HG03139 (cell line): ENCODE measurements at regions not wholly inside any gene's neighbourhood (a gene's known extent, or its start where the extent isn't known, plus 50 kb on each side); places are given as distances from the start of the nearest gene placed in this dataset.

Experiments used
- ATAC-seq: cut with Tn5 transposase; IDR thresholded peaks from one replicate; pipeline ENCODE4 v1.9.1; 2021; ENCODE audit not compliant: unreplicated experiment

DNA sequence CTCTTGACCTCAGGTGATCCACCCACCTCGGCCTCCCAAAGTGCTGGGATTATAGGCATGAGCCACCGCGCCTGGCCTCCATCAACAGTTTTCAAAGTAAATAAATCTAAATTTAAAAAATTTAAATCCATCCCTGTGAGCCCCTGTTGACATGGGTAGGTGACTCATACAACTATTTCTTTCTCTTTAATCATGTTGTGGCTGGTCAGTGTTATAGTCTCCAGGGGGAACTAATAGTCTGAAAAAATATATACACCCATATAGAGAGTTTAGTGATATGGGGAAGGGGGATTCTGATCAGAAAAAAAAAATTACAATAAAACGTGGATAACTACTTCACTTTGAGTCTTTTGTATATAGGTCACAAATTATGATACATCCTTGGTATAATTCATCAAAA lies 159.2 kb downstream of the ZNF608 start:
- ATAC-seq: no peak

DNA sequence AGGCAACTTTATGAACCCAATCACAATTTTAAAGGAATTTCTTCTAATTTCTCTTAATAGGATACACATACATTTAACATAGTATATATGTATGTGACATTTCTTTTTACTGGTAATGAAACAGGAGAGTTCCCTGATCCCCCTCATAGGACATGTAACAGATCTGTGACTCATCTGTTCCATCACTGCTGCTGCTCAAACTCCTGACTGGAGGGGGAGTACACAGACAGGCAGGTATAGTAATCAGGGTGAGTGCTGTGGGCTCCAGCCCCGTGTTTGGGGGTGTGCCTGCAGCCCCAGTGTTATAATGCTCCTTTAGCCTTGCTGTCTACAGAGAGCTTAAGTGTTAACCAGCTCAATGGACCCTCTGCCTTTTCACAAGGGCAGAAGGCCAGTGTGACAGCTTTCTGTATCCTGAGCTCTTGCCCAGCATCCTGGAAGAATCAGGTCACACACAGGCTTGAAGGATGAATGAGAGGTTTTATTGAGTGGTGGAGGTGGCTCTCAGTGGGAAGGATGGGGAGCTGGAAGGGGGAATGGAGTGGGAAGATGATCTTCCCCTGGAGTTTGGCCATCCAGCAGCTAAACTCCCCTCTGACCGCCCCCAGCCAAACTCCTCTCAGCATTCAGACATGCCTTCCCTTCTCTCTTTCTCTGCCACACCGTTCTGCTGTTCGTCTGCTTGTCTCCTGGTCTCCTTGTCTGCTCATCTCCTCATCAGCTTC lies 161.3 kb downstream of the ZNF608 start:
- no peak for ATAC-seq

DNA sequence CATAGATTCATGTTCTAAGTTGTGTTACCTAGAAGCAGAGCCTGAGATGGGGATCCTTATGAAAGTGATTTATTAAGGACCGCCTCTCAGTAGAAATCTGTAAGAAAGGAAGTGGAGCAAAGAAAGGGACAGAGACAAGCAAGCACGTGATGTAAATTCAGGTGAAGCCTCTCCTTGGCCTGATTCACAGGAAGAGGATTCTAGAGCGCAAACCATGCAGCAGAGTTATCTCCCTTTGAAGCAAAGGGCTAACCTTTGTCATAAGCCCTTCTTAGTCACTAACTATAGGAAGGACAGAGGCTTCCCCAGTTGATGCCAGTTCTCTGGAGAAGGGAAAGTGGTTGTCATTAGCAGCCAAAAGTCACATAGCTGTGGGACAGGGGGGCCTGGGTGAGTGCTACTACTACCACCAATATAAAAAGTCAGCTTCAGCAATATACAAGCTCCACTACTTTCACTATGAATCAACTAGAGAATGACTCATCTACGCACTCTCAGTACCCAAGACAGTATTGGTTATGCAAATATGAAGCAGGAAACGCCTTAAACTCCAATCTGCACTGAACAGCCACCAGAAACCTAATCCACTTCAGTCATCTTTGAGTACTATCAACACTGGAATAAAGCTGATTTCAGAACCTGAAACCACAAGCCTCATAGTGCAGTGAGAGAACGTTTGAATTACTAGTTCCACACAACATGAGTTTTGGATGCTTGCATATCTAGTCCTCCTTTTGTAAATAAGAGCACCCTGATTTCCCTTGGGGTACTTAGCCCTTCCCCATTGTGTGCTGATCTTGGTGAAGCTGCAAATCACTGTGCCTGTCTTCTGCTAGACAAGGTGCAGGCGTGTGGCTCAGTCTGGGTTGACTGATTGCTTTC lies 162.7 kb downstream of the ZNF608 start:
- ATAC-seq: peak; percentile 100

DNA sequence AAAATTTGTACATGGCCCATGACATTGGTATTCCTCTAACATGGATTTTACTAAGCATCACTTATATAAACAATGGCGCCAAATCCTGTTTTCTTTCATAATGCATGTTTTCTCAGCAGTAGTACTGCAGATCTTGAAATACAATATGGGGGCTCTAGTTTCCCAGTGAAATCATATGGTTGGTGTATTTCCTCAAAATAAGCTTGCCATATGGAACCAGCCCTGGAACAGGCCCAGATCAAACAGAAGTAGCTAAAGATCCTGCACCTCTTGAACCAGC lies 163.9 kb downstream of the ZNF608 start:
- ATAC-seq: no peak

DNA sequence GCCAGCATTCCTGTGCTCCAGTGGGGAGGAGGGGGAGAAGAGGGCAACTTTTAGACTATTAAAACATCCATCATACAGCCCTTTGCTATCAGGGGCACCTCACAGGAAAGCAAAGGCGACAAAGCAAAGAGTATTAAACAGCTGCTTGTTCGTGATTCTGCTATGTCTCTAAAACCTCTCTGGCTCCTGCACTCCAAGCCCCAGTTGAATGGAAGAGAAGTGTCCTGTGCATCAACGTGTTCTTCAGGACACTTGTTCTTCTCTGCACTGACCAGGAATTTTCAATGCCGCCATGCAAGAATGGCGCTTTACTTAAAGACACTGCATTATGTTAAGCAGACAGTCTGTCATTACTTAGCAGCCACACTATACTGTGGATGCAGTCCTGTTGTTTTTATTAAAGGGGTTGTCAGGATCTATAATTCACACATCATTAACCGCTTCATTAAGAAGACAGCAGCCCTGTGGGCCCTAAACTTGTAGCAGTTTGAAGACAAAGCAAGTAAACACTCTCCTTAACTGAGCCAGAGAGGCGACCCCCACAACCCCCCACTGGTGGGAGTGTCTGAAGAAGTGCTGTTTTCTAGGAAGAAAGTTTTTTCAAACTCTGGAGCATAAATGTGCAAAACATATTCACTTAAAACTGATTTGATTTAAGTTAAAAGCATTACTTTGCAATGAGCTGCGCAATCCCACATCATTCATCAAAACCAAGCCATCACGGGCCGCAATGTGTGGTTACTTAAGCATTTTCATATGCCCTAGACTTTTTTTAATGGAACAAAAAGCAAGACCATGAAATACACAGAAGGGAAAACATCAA lies 164.5 kb downstream of the ZNF608 start:
- no peak for ATAC-seq

DNA sequence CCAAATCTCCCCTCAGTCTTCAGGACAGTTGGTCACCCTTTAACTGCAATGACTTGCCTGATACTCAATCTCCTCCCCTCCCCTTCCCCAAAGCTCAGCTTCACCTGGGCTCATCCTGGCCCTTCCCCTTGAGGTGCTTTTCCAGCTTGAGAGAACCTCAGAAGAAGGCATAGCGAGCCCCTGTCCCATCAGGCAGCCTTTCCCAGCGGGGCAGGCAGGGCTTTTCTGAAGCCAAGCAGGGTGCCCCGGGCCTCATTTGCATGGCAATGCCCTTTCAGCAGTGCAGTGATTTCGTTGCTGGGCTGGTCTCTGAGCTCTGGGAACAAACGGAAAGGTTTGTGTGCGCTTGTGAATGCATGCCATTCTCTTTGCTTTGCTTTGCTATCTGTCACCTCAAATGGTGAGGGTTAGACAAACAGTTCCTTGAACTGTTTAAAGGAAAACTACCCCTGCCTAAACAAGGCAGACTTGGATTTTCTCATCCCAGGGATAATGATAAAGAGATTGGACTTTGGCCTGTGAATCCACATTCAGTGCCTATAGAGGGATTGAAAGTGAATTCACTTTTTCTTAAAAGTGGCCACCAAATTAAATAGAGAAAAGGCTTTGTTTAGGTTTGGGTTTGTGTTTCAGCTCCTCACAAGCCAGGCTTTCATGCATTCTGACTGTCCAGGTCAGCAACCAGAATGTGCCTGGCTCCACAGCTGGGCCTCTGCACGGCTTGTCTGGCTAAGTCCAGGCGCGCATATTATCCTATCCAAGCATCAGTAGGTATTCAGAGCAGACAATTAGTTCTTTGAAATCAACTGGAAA lies 165.3 kb downstream of the ZNF608 start:
- ATAC-seq: no peak

DNA sequence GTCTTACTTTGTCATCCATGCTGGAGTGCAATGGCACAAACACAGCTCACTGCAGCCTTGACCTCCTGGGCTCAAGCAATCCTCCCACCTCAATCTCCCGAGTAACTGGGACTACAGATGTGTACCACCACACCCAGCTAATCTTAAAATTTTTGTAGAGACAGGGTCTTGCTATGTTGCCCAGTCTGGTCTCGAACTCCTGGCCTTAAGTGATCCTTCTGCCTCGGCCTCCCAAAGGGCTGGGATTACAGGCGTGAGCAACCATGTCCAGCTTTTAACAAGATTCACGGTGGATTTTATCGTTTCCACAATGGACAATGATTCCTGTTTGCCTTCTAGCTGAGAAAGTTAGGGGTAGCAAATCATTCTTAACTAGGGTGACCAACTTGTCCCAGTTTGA lies 165.9 kb downstream of the ZNF608 start:
- no peak for ATAC-seq

DNA sequence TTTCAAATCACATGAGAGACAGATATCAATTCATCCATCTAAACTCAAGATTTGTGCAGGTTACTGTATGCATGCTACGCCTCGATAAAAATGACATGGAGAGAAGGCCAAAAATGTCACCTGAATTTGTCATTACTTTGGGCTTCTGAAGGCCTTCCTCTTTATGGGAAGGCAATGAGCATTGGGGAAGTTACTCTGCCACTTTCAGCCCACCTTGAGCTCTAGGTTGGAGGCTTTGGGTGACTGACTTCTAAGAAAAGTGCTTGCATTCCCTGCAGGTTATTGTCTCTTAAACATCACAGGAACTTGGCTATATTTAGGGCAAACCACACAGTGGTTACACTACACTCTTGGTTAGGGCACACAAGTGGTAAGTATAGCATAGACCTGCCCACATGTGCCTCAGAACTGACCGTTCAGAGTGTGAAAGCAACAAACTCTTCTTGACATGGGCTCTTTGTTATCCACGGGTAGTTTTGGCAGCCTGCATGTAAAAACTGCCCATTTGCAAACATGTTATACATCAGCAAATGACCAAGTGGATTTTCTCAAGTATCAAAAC lies 169.5 kb downstream of the ZNF608 start:
- ATAC-seq: peak; percentile 74

DNA sequence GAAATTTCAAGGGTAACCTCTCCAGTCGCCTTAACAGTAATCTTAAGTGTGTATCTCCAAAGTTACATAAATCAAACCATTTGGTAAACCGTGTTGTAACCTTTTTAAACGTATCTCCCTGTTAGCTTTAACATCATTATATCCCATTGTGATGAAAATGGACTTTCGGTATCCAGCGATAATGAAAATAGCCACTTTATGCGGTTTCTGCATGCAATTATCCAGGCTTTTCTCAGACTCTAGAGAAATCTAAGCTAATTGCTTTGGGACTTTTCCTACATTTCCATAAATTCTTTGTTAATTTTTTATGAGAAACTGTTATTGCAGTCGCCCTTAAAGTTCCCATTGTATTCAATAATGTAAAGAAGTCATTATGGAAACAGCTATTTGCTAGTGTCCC lies 170.7 kb downstream of the ZNF608 start:
- ATAC-seq: no peak

DNA sequence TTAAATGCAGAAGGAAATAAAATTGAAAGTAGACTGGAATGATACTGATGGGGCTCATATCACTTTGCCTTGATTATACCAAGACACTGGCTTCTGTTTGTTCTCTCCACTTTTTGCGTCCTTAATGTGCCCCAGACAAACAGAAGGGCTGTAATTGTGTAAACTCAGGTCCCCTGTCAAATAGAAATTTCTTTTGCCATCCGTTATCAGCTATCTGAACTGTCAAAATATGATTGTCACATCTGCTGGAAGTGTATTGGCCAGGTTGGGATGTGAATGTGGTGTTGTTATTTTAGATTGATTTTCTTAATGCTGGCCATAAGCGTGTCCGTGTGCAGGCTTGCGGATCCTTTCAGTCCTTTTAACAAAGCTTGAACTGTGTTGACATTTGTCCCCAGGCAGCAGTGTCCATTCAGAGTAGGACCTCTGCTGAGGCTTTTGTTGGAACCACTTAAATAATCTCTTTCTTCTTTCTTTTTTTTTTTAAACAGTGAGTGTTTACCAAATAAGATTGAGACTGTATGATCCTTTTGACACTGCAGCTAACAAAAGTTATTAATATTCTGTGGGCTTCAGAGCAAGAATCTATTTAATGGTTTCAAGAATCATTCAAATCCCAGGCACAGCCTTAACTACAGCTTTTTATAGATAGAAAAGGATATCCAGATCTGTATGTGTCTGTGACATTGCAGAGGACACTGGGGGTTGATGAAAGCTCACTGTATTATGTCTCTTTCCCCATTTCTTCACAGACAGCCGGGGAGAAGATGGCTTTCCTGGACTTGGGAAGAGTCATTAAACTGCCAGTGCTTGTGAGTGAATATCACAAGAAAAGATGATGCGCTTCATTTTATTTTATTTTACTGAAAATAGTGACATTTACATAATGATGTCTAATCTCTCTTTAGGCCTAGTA lies 171.7 kb downstream of the ZNF608 start:
- ATAC-seq: no peak

DNA sequence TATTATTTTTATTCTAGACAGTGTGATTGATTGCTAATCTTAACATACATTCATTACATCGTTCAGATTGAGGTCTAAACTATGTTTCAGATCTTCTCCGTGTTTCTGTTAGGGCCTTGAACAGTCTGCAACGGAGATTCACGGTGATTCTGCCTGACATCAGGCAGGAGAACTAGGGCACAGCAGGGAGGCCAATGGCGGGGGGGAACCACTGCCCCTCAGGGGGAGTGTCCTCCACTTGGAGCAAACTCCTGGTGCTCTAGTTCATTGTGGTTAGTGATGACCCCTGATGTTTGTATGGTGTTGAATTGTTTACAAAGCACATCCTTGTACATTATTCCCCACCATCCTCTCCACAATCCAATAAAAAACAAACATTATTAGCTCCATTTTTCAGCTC lies 173.5 kb downstream of the ZNF608 start:
- ATAC-seq: no peak

DNA sequence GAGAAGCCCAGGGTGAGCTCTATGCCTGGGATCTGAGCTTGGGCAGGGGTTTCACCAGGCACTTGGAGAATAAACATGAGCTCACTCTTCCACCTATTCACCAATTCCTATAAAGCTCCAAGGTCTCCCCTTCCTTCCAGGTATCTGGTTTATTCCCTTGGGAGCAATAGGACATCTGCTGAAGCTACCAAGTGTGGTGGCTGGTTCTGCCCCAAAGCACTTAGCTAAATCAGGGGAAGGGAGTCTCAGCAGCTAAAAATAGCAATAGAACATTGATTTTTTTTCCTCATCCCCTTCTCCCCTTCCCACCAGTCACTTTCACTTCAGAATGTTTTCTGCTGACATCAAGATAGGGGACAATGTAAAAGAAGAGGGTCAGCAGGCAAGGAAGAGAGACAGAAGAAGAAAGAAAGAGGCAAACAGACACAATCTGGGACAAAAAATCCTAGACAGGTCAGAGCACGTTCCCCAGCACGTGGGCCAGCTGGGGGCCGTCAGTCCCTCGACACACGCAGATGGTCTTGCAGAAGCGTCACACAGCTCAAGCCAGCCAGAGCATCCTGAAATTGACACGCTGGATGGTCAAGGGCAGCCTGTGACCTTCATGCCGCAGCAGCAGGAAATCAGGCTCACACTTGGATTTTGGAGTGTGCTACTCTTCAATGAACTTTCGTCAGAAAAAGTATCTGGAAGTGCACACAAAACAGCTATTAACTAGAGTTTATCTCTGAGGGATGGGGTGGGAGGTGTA lies 176.0 kb downstream of the ZNF608 start:
- ATAC-seq: no peak

DNA sequence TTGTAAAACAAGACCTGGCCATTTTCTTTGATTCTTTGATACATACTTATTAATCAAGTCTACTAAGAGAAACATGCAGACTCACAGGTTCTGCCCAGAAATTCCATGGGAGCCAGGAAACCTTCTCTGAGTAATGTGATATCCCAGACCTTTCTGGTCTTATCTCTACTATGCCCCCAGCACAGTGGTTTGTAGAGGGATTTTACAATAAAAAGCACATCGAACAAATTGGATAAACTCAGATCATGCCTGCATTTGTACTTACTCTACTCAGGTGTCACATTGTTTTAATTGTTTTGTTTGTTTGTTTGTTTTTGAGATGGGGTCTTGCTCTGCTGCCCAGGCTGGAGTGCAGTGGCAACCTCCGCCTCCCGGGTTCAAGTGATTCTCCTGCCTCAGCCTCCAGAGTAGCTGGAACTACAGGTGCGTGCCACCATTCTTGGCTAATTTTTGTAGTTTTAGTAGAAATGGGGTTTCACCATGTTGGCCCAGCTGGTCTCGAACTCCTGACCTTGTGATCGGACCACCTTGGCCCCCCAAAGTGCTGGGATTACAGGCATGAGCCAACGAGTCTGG lies 179.5 kb downstream of the ZNF608 start:
- no peak for ATAC-seq

DNA sequence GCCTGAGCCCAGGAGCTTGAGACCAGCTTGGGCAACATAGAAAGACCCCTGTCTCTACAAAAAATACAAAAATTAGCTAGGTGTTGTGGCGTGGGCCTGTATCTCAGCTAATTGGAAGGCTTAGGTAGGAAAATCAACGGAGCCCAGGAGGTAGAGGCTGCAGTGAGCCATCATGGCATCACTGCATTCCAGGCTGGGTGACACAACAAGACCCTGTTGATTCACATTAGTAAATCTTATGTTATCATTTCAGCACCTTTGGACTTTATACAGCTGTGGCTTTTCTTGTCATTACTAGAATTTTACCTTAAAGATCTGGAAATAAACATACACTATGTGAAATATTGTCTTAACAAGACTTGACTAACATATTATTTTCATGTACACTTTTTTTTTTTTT lies 185.0 kb downstream of the ZNF608 start:
- no peak for ATAC-seq

DNA sequence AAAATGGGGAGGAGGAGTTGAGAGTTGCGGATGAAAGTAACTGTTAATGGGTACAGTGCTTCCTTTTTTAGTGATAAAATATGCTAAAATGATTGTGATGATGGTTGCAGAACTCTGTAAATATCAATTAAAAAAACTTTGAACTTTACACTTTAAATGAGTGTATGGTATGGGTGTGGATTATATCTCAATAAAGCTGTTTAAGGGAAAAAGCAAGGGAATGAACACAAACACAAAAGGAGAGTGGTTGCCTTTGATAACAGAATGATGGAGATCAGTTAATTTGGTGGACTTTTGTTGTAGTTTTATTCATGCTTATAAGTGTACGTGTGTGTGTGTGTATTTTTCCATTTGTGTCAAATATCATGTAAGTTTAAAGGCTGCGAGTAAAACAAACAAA lies 186.1 kb downstream of the ZNF608 start:
- no peak for ATAC-seq

DNA sequence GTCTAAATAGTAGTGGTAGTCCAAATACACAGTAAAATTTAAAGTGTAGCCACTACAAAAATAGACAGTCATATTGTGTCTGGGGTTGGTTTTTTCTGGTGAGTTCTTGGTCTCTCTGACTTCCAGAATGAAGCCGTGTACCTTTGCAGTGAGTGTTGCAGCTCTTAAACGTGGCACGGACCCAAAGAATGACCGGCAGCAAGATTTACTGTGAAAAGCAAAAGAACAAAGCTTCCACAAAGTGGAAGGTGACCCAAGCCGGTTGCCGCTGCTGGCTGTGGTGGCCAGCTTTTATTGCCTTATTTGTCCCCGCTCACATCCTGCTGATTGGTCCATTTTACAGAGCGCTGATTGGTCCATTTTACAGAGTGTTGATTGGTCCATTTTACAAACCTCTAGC lies 188.7 kb downstream of the ZNF608 start:
- no peak for ATAC-seq

DNA sequence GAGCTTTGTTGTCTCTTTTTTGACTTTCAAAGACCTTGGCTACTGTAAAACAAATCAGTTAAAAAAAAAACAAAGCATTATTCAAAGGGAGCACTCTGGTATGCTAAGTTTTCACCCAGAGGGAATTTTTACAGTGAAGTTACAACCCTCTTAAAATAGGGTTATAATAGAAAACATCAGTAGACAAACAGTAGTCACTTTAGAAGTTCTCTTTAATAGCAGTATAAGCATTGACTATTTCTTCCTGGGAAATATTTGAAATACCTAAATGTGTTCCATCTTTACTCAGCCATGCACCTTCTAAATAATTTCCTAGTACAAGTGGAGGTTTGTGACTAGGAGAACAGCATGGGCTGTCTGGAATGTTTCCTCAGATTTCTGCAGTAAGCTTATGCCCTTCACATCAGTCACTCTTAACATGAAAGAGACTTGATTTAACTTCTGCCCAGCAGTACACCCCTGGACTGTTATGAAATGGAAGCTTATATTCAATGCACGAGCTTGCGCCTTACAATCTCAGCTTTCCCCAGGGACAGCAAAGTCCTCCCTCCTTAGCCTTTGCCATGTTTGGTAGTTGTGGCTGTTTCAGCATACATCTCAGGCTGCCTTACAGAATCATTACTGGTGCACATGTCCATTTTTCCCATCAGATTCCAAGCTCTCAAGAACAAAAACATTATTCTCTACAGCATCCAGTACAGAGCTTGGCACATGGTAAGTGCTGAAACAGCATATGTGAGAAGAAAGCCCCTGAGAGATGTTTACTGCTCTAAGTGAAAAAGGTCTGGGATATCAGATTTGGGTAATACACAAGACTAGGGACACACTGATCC lies 191.5 kb downstream of the ZNF608 start:
- ATAC-seq: no peak

DNA sequence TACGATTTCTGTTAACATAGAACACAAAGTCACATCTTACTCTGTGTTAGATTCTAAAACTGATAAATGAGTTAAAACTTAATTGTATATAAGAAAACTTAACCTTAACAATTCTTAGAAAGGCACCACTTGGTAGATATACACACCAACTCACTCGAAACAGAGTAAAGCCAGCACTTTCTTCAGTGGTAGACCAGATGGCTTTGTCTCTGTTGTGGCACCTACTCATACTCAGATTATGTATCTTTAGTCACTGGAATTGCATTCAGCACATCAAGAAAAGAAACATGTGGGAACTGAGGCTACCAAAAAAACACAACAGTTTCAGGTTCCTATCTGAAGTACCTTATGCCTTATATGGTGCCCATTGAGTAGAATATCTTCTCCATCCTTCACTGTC lies 192.5 kb downstream of the ZNF608 start:
- no peak for ATAC-seq
